HuH-7.5 (cell line): ENCODE measurements at regions not wholly inside any gene's neighbourhood (a gene's known extent, or its start where the extent isn't known, plus 50 kb on each side); places are given as distances from the start of the nearest gene placed in this dataset.
"Not testable (repeated sequence)": the region's sequence is repeated elsewhere in the genome, so short reads cannot be mapped to it uniquely, and the experiment has no call there.

Experiments
- DNase-seq: peaks from one replicate; pipeline ENCODE4 v3.0.0; 2011; ENCODE audit warnings: low spot score

GRCh38 chr6:140825731-140826130 lies 1307.0 kb upstream of the GJE1 start:
- no peak for DNase-seq

GRCh38 chr6:140824595-140824994 lies 1308.1 kb upstream of the GJE1 start:
- DNase-seq = no peak

- no peak for DNase-seq
Measured at GRCh38 chr6:140821196-140821595, 1311.5 kb upstream of the GJE1 start.

GRCh38 chr6:140817176-140817575 lies 1315.5 kb upstream of the GJE1 start:
- no peak for DNase-seq

- DNase-seq = no peak
Measured at GRCh38 chr6:140816681-140817080, 1316.0 kb upstream of the GJE1 start.

- DNase-seq = no peak
Measured at GRCh38 chr6:140812636-140813035, 1320.1 kb upstream of the GJE1 start.

GRCh38 chr6:140811642-140812041 lies 1321.1 kb upstream of the GJE1 start:
- DNase-seq = no peak

- DNase-seq = no peak
Measured at GRCh38 chr6:140809694-140810101, 1323.0 kb upstream of the GJE1 start.

- no peak for DNase-seq
Measured at GRCh38 chr6:140806431-140806830, 1326.3 kb upstream of the GJE1 start.

- no peak for DNase-seq
Measured at GRCh38 chr6:140794544-140794943, 1338.2 kb upstream of the GJE1 start.

GRCh38 chr6:140790109-140790508 lies 1342.6 kb upstream of the GJE1 start:
- no peak for DNase-seq

GRCh38 chr6:140789466-140789865 lies 1343.3 kb upstream of the GJE1 start:
- DNase-seq = no peak

GRCh38 chr6:140785926-140786325 lies 1346.8 kb upstream of the GJE1 start:
- no peak for DNase-seq

GRCh38 chr6:140784573-140784972 lies 1348.2 kb upstream of the GJE1 start:
- DNase-seq = no peak

- not testable (repeated sequence) for DNase-seq
Measured at GRCh38 chr6:140783504-140783903, 1349.2 kb upstream of the GJE1 start.

- no peak for DNase-seq
Measured at GRCh38 chr6:140782941-140783340, 1349.8 kb upstream of the GJE1 start.

GRCh38 chr6:140779991-140780596 lies 1352.6 kb upstream of the GJE1 start:
- no peak for DNase-seq

GRCh38 chr6:140779341-140779740 lies 1353.4 kb upstream of the GJE1 start:
- DNase-seq = no peak

GRCh38 chr6:140777780-140778179 lies 1354.9 kb upstream of the GJE1 start:
- no peak for DNase-seq

GRCh38 chr6:140775061-140775460 lies 1357.7 kb upstream of the GJE1 start:
- DNase-seq = no peak

- DNase-seq = no peak
Measured at GRCh38 chr6:140774080-140774505, 1358.6 kb upstream of the GJE1 start.

- DNase-seq = no peak
Measured at GRCh38 chr6:140773276-140773675, 1359.4 kb upstream of the GJE1 start.

- no peak for DNase-seq
Measured at GRCh38 chr6:140772576-140772975, 1360.1 kb upstream of the GJE1 start.

- no peak for DNase-seq
Measured at GRCh38 chr6:140768133-140768532, 1364.6 kb upstream of the GJE1 start.

GRCh38 chr6:140766999-140767398 lies 1365.7 kb upstream of the GJE1 start:
- no peak for DNase-seq
